ENCODE measurements at regions not wholly inside any gene's neighbourhood (a gene's known extent, or its start where the extent isn't known, plus 50 kb on each side); places are given as distances from the start of the nearest gene placed in this dataset.

GRCh38 chr6:56843476-56844349 lies 111.2 kb upstream of the BEND6 start:
- TF ChIP-seq CTCF (IDR thresholded peaks at IDR 0.05) (peak; percentile 45 to 86 (median 68)), EP300 (IDR thresholded peaks at IDR 0.05) (no peak)
